Keratinocyte (primary cell): ENCODE measurements at regions not wholly inside any gene's neighbourhood (a gene's known extent, or its start where the extent isn't known, plus 50 kb on each side); places are given as distances from the start of the nearest gene placed in this dataset.
"Not testable (repeated sequence)": the region's sequence is repeated elsewhere in the genome, so short reads cannot be mapped to it uniquely, and the experiment has no call there.

Source experiments
- DNase-seq: peaks from one replicate; pipeline ENCODE4 v3.0.0-alpha.2; 2011; ENCODE audit warnings: low read depth, missing footprints, low spot score
- FAIRE-seq: peaks from 2 replicates; lab custom pipeline; 2011; peaks lifted over from hg19 to GRCh38; lab: Jason Lieb, UNC
- H2AFZ ChIP-seq: 2 replicates; pipeline ENCODE4 v1.6.0; 2012; ENCODE audit warnings: low read length, control low read depth, inconsistent platforms; ENCODE audit not compliant: control insufficient read depth
- H3K27ac ChIP-seq: 2 replicates; pipeline ENCODE4 v1.5.1; 2011; ENCODE audit warnings: low read length; ENCODE audit not compliant: control insufficient read depth, insufficient read depth
- H3K27me3 ChIP-seq: 3 replicates; pipeline ENCODE4 v1.6.0; 2011; ENCODE audit warnings: low read length; ENCODE audit not compliant: control insufficient read depth, insufficient read depth; ENCODE audit errors: extremely low read depth
- H3K36me3 ChIP-seq, 2 experiments: 2 replicates in 1 of 2; 3 replicates in 1 of 2; pipeline ENCODE4 v1.5.1; 2011; ENCODE audit warnings: low read length in 2 of 2, mild to moderate bottlenecking in 1 of 2; ENCODE audit not compliant: control insufficient read depth in 2 of 2, insufficient read depth in 2 of 2; ENCODE audit errors: extremely low read depth in 1 of 2
- H3K4me1 ChIP-seq: 3 replicates; pipeline ENCODE4 v1.5.1; 2011; ENCODE audit warnings: low read length; ENCODE audit not compliant: control insufficient read depth, insufficient read depth; ENCODE audit errors: extremely low read depth
- H3K4me2 ChIP-seq: 3 replicates; pipeline ENCODE4 v1.6.0; 2011; ENCODE audit warnings: low read depth, low read length; ENCODE audit not compliant: control insufficient read depth, insufficient read depth; ENCODE audit errors: extremely low read depth
- H3K4me3 ChIP-seq, 3 experiments: fragments of 200-600 bp in 1 of 3; sonication (generic) in 1 of 3; 2 replicates in 2 of 3; 3 replicates in 1 of 3; pipeline ENCODE4 v1.5.1; 2011 to 2016; ENCODE audit warnings: low read length in 3 of 3, mild to moderate bottlenecking in 3 of 3, control low read depth in 2 of 3, inconsistent platforms in 1 of 3, low read depth in 1 of 3, mixed read lengths in 1 of 3, mixed run types in 1 of 3, moderate library complexity in 1 of 3; ENCODE audit not compliant: control insufficient read depth in 2 of 3, insufficient read depth in 2 of 3; ENCODE audit errors: extremely low read depth in 1 of 3
- H3K79me2 ChIP-seq: 2 replicates; pipeline ENCODE4 v1.6.0; 2012; ENCODE audit warnings: low read length; ENCODE audit not compliant: control insufficient read depth, insufficient read depth
- H3K9ac ChIP-seq: 3 replicates; pipeline ENCODE4 v1.6.0; 2011; ENCODE audit warnings: low read length; ENCODE audit not compliant: control insufficient read depth, insufficient read depth; ENCODE audit errors: extremely low read depth
- H3K9me1 ChIP-seq: 3 replicates; pipeline ENCODE4 v1.6.0; 2011; ENCODE audit warnings: low read length; ENCODE audit not compliant: control insufficient read depth, insufficient read depth; ENCODE audit errors: extremely low read depth
- H3K9me3 ChIP-seq: 2 replicates; pipeline ENCODE4 v1.5.1; 2012; ENCODE audit warnings: low read depth, low read length; ENCODE audit not compliant: control insufficient read depth
- H4K20me1 ChIP-seq: 3 replicates; pipeline ENCODE4 v1.6.0; 2011; ENCODE audit warnings: low read length; ENCODE audit not compliant: control insufficient read depth, insufficient read depth; ENCODE audit errors: extremely low read depth
- EZH2 ChIP-seq: IDR thresholded peaks from one replicate; pipeline ENCODE4 v1.6.1; 2012; ENCODE audit warnings: inconsistent platforms, mild to moderate bottlenecking, low read length, moderate library complexity
- dilution Hi-C: fragments of 300-500 bp; cut with MboI; formaldehyde crosslinking; loops from one replicate; pipeline ENCODE4 v1.7.0; 2020; ENCODE audit warnings: low sequenced_read_pairs; ENCODE audit not compliant: extremely low pct_ligation_motif_present
- TF ChIP-seq, protein P1 (sequence below), 3 experiments: IDR thresholded peaks in 1 of 3; conservative IDR thresholded peaks in 1 of 3; optimal IDR thresholded peaks in 1 of 3; 2 replicates in 2 of 3; 3 replicates in 1 of 3; pipeline versions ENCODE3 to v1.5.1; 2011; ENCODE audit warnings: low read length in 3 of 3, mild to moderate bottlenecking in 3 of 3, moderate library complexity in 2 of 3, control low read depth in 1 of 3, inconsistent platforms in 1 of 3; ENCODE audit not compliant: insufficient read depth in 2 of 3; ENCODE audit errors: extremely low read depth in 1 of 3

DNA sequence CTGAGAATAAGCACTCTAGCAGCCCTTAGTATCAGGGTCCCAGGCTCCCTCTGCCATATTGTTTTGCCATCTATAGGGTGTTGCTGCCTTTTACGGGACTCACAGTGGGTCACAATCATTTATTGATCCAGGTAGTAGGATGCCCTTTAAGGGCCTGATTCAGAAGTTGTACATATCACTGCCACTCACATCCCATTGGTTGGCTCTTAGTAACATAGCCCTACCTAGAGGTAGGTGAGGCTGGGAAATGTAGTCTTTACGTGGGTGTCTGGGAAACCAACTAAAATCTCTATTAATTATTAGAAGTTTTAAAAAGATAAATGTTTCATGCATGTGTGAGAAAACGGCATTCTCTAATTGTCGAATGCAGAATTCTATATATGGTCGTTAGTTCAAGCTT lies 78.8 kb upstream of the ATP5PO start:
- H3K36me3 ChIP-seq, result no peaks in the 10 kb centered on the region
- FAIRE-seq, result no peak
- peaks cover 3% of the 10 kb centered on the region for H3K27me3 ChIP-seq
- DNase-seq, result no peak
- no peak overlapping the region for H3K4me2 ChIP-seq
- H3K4me1 ChIP-seq, result no peaks in the 10 kb centered on the region
- no peak overlapping the region for H3K4me3 ChIP-seq
- no peaks in the 10 kb centered on the region for H3K9me3 ChIP-seq
- H3K9ac ChIP-seq, result no peak overlapping the region
- no peaks in the 10 kb centered on the region for H4K20me1 ChIP-seq
- TF ChIP-seq, protein P1, sequence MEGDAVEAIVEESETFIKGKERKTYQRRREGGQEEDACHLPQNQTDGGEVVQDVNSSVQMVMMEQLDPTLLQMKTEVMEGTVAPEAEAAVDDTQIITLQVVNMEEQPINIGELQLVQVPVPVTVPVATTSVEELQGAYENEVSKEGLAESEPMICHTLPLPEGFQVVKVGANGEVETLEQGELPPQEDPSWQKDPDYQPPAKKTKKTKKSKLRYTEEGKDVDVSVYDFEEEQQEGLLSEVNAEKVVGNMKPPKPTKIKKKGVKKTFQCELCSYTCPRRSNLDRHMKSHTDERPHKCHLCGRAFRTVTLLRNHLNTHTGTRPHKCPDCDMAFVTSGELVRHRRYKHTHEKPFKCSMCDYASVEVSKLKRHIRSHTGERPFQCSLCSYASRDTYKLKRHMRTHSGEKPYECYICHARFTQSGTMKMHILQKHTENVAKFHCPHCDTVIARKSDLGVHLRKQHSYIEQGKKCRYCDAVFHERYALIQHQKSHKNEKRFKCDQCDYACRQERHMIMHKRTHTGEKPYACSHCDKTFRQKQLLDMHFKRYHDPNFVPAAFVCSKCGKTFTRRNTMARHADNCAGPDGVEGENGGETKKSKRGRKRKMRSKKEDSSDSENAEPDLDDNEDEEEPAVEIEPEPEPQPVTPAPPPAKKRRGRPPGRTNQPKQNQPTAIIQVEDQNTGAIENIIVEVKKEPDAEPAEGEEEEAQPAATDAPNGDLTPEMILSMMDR (optimal IDR thresholded peaks at IDR 0.05 in 1 of 3, IDR thresholded peaks at IDR 0.05 in 1 of 3, conservative IDR thresholded peaks at IDR 0.05 in 1 of 3; ENCODE audit: extremely low read depth in 1 of 3, insufficient read depth in 2 of 3, low read length in 3 of 3), result no peak
- no peak for TF ChIP-seq EZH2
- H2AFZ ChIP-seq, result no peak overlapping the region
- H3K79me2 ChIP-seq, result no peaks in the 10 kb centered on the region
- dilution Hi-C loops, result no loop called here
- no peaks in the 10 kb centered on the region for H3K9me1 ChIP-seq
- H3K27ac ChIP-seq, result no peak overlapping the region

DNA sequence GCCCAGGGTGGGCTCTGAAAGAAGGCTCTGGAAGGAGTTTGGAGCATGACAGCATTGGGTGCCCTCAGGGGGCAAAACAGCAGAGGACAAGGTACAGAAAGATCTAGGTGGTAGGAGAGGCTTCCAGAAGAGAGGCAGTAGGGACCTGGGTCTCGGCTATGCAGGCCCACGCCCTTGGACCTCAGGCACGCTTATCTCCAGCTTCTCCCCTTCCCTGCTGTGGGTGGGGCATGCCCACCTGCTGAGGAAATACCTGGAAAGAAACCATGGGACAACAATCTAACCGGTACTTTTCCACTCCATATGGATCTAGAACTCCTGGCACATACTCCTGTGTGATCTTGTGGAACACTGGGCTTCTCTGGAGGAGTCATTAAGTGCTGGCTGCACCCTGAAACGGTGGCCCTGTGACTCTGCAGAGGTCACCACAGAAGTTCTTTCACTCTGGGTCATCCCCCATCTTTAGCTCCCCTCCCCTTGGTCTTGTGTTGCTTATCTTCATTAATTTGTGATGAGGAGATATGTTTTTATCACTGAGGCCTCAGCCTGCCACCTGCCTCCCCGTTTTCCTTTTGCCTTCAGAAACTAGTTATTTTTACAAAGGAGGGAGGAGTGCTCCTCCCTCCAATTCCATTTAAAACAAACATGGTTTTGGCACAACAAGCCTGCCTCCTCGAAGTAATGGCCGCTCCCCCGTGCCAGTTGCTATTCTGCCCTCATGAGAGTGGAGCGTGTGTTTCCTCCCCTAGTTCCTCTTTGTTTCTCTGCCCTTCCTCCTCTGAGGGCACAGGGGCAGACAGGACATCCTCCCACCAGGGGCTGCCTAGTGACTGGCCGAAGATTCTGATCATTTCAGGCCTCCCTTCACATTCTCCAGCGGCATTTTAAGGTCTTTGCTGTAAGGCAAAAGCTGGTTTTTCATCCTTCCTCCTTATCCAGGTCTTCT lies 78.0 kb upstream of the ATP5PO start:
- no peak for DNase-seq
- Histone ChIP-seq H3K4me3 (no peak overlapping the region), H3K4me2 (no peak overlapping the region), H3K4me1 (no peaks in the 10 kb centered on the region), H3K36me3 (no peaks in the 10 kb centered on the region), H2AFZ (no peak overlapping the region), H3K9ac (no peak overlapping the region), H3K79me2 (no peaks in the 10 kb centered on the region), H3K27ac (no peak overlapping the region), H3K9me1 (no peaks in the 10 kb centered on the region), H3K9me3 (no peaks in the 10 kb centered on the region), H4K20me1 (no peaks in the 10 kb centered on the region), H3K27me3 (peaks cover 3% of the 10 kb centered on the region)
- dilution Hi-C loops, result no loop called here
- TF ChIP-seq EZH2, result no peak
- TF ChIP-seq, protein P1 (optimal IDR thresholded peaks at IDR 0.05 in 1 of 3, IDR thresholded peaks at IDR 0.05 in 1 of 3, conservative IDR thresholded peaks at IDR 0.05 in 1 of 3; ENCODE audit: extremely low read depth in 1 of 3, insufficient read depth in 2 of 3, low read length in 3 of 3), result no peak
- no peak for FAIRE-seq

DNA sequence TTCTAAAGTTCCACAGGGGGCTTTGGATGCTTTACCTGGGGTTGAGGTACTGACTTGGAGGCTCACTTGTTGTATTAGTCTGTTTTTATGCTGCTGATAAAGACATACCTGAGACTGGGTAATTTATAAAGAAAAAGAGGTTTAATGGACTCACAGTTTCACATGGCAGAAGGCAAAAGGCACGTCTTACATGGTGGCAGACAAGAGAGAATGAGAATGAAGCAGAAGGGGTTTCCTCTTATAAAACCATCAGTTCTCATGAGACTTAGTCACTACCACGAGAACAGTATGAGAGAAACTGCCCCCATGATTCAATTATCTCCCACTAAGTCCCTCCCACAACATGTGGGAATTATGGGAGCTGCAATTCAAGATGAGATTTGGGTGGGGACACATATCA lies 76.8 kb upstream of the ATP5PO start:
- H4K20me1 ChIP-seq, DNase-seq, H3K9ac ChIP-seq, H3K27ac ChIP-seq, H2AFZ ChIP-seq, H3K4me1 ChIP-seq, H3K9me3 ChIP-seq, H3K4me2 ChIP-seq, H3K27me3 ChIP-seq, H3K9me1 ChIP-seq, FAIRE-seq, H3K36me3 ChIP-seq, H3K79me2 ChIP-seq, H3K4me3 ChIP-seq, dilution Hi-C loops: not testable (repeated sequence)
